IMR-90 (cell line): ENCODE measurements at regions not wholly inside any gene's neighbourhood (a gene's known extent, or its start where the extent isn't known, plus 50 kb on each side); places are given as distances from the start of the nearest gene placed in this dataset.

Source experiments
- ATAC-seq: fragments of 200-7000 bp; cut with Tn5 transposase; 2 replicates; pipeline ENCODE4 v1.9.1; 2020; ENCODE audit warnings: low read depth, mild to moderate bottlenecking, moderate library complexity
- BruUV-seq: library from RNA; stranded (reverse); fragments of 400-500 nt; replicated peaks from 2 replicates; lab custom pipeline; 2021; lab: Mats Ljungman, UMichigan
- CTCF ChIA-PET: fragments of 300-600 bp; formaldehyde crosslinking; extraction: SDS; loops from one replicate; lab custom pipeline; 2021; ENCODE audit warnings: antibody characterized with exemption; lab: Yijun Ruan, JAX
- POLR2A ChIA-PET: fragments of 300-600 bp; sonication (Branson Sonifier 250); formaldehyde crosslinking; loops from one replicate; lab custom pipeline; 2022; ENCODE audit warnings: antibody characterized with exemption; ENCODE audit not compliant: unreplicated experiment; lab: Charles Lee
- DNase-seq: peaks from one replicate; pipeline ENCODE4 v3.0.0; 2013
- H2AFZ ChIP-seq: replicated peaks from 2 replicates; pipeline ENCODE3; 2013; ENCODE audit warnings: low read length, mild to moderate bottlenecking; ENCODE audit not compliant: poor library complexity
- H2AK5ac ChIP-seq: 2 replicates; pipeline ENCODE4 v1.6.1; 2013; ENCODE audit warnings: low read depth, low read length, inconsistent platforms
- H2AK9ac ChIP-seq: replicated peaks from 2 replicates; pipeline ENCODE3; 2013; ENCODE audit warnings: mild to moderate bottlenecking, low read depth, low read length, moderate library complexity; ENCODE audit not compliant: poor library complexity
- H2BK120ac ChIP-seq: 2 replicates; pipeline ENCODE4 v1.6.1; 2013; ENCODE audit warnings: low read depth, low read length, inconsistent platforms
- H2BK15ac ChIP-seq: 3 replicates; pipeline ENCODE4 v1.6.1; 2013; ENCODE audit warnings: low read depth, low read length, inconsistent platforms
- H2BK20ac ChIP-seq: 2 replicates; pipeline ENCODE4 v1.6.1; 2013; ENCODE audit warnings: low read depth, mild to moderate bottlenecking, inconsistent platforms, low read length, moderate library complexity
- H2BK5ac ChIP-seq: 2 replicates; pipeline ENCODE4 v1.6.1; 2013; ENCODE audit warnings: mild to moderate bottlenecking, low read depth, low read length, inconsistent platforms; ENCODE audit not compliant: poor library complexity, severe bottlenecking
- H3K14ac ChIP-seq: replicated peaks from 2 replicates; pipeline ENCODE4 v1.6.1; 2013; ENCODE audit warnings: low read depth, low read length, inconsistent platforms
- H3K18ac ChIP-seq: 2 replicates; pipeline ENCODE4 v1.6.1; 2013; ENCODE audit warnings: low read depth, low read length, control low read depth
- H3K23ac ChIP-seq: 2 replicates; pipeline ENCODE4 v1.6.1; 2013; ENCODE audit warnings: low read depth, low read length, inconsistent platforms
- H3K27ac ChIP-seq: 2 replicates; pipeline ENCODE4 v1.5.1; 2013; ENCODE audit warnings: mild to moderate bottlenecking, control low read depth, low read length; ENCODE audit not compliant: insufficient read depth
- H3K27me3 ChIP-seq: 2 replicates; pipeline ENCODE4 v1.6.1; 2013; ENCODE audit warnings: low read length; ENCODE audit not compliant: control insufficient read depth, insufficient read depth
- H3K36me3 ChIP-seq: 2 replicates; pipeline ENCODE4 v1.6.1; 2013; ENCODE audit warnings: low read length, mixed read lengths; ENCODE audit not compliant: control insufficient read depth, insufficient read depth
- H3K4ac ChIP-seq: 2 replicates; pipeline ENCODE4 v1.6.1; 2013; ENCODE audit warnings: low read depth, low read length, inconsistent platforms
- H3K4me1 ChIP-seq: 2 replicates; pipeline ENCODE4 v1.6.1; 2013; ENCODE audit warnings: low read length, mixed read lengths; ENCODE audit not compliant: control insufficient read depth, insufficient read depth
- H3K4me2 ChIP-seq: 2 replicates; pipeline ENCODE4 v1.6.1; 2013; ENCODE audit warnings: low read depth, mild to moderate bottlenecking, control low read depth, low read length, moderate library complexity
- H3K4me3 ChIP-seq: 2 replicates; pipeline ENCODE4 v1.5.1; 2013; ENCODE audit warnings: low read depth, mild to moderate bottlenecking, control low read depth, low read length, moderate library complexity; ENCODE audit not compliant: insufficient read depth
- H3K56ac ChIP-seq: 2 replicates; pipeline ENCODE4 v1.6.1; 2013; ENCODE audit warnings: low read length, inconsistent platforms; ENCODE audit not compliant: insufficient read depth; ENCODE audit errors: extremely low read depth
- H3K79me1 ChIP-seq, 2 experiments: 2 replicates each; pipeline ENCODE4 v1.6.1; 2013; ENCODE audit warnings: low read length in 2 of 2, inconsistent platforms in 1 of 2, low read depth in 1 of 2
- H3K9ac ChIP-seq: 2 replicates; pipeline ENCODE4 v1.6.1; 2013; ENCODE audit warnings: low read depth, low read length, control low read depth
- H3K9me1 ChIP-seq: 2 replicates; pipeline ENCODE4 v1.6.1; 2013; ENCODE audit warnings: low read length, inconsistent platforms; ENCODE audit not compliant: insufficient read depth
- H3K9me3 ChIP-seq: 2 replicates; pipeline ENCODE4 v1.6.1; 2013; ENCODE audit warnings: low read length; ENCODE audit not compliant: control insufficient read depth, insufficient read depth
- H4K20me1 ChIP-seq: 2 replicates; pipeline ENCODE4 v1.6.1; 2013; ENCODE audit warnings: low read length, inconsistent platforms; ENCODE audit not compliant: insufficient read depth
- H4K5ac ChIP-seq: 2 replicates; pipeline ENCODE4 v1.6.1; 2013; ENCODE audit warnings: mild to moderate bottlenecking, low read depth, low read length, control low read depth
- H4K8ac ChIP-seq, 2 experiments: 2 replicates each; pipeline ENCODE4 v1.6.1; 2013; ENCODE audit warnings: low read depth in 2 of 2, low read length in 2 of 2, control low read depth in 1 of 2, inconsistent platforms in 1 of 2
- H4K91ac ChIP-seq: 2 replicates; pipeline ENCODE4 v1.6.1; 2013; ENCODE audit warnings: low read depth, low read length, inconsistent platforms; ENCODE audit not compliant: insufficient read depth
- CHD1 ChIP-seq: IDR thresholded peaks from 2 replicates; pipeline ENCODE4 v1.6.1; 2012; ENCODE audit warnings: low read depth, low read length, improper control_type of control experiment
- CTCF ChIP-seq: conservative IDR thresholded peaks from 2 replicates; pipeline ENCODE4 v1.5.1; 2012; ENCODE audit warnings: mild to moderate bottlenecking, low read depth, low read length, improper control_type of control experiment
- MXI1 ChIP-seq: IDR thresholded peaks from 2 replicates; pipeline ENCODE4 v1.6.1; 2012; ENCODE audit warnings: low read depth, mild to moderate bottlenecking, low read length, moderate library complexity, borderline replicate concordance
- NFE2L2 ChIP-seq: fragments of 150-350 bp; IDR thresholded peaks from 2 replicates; pipeline ENCODE4 v1.6.1; 2016; ENCODE audit warnings: low read depth, mild to moderate bottlenecking, low read length
- POLR2A ChIP-seq: IDR thresholded peaks from 2 replicates; pipeline ENCODE4 v1.6.1; 2012; ENCODE audit warnings: mild to moderate bottlenecking, low read depth, low read length
- RFX5 ChIP-seq: IDR thresholded peaks from 2 replicates; pipeline ENCODE4 v1.8.0; 2012; ENCODE audit warnings: low read depth, mild to moderate bottlenecking, low read length, moderate library complexity
- WGBS, 2 experiments: methylation state at CpG; one replicate each; pipeline versions ENCODE4 v1.1.5 to v1.1.7; 2013; ENCODE audit warnings: missing lambda C conversion rate in 2 of 2; ENCODE audit not compliant: insufficient read length in 1 of 2; ENCODE audit errors: extremely low coverage in 2 of 2; 5-methylcytosine and 5-hydroxymethylcytosine counted together
- dilution Hi-C: fragments of 300-500 bp; cut with HindIII; formaldehyde crosslinking; loops from one replicate; pipeline ENCODE4 v1.14.3; 2018; ENCODE audit warnings: low sequenced_read_pairs; ENCODE audit not compliant: unreplicated experiment
- in situ Hi-C: fragments of 300-500 bp; cut with MboI; formaldehyde crosslinking; loops from 3 replicates; pipeline ENCODE4 v1.14.3; 2019; ENCODE audit warnings: low sequenced_read_pairs, inconsistent platforms, mixed read lengths
- intact Hi-C: fragments of 100-400 bp; cut with micrococcal nuclease; formaldehyde crosslinking; loops from 2 replicates; pipeline ENCODE4 v1.10.0; 2022

DNA sequence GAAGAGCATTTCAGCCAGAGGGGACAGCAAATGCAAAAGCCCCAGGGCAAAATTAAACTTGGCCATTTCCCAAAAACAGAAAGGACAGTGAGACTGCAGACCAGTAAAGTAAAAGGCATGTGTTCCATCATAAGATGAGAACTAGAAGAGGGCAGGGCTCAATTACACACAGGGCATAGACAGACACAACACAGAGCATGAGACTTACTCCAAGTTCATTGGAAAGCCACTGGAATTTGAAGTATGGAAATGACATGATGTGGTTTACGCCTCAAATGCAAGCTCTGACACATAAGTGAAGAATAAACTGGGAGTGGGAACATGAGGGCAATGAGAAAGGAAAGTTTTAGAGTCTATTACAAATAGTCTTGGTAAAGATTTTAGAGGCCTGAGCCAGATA lies 446.6 kb upstream of the GRIA1 start:
- Histone ChIP-seq H3K23ac (no peak overlapping the region), H3K4me1 (no peaks in the 10 kb centered on the region), H4K91ac (no peak overlapping the region), H2AK5ac (no peak overlapping the region), H3K36me3 (no peaks in the 10 kb centered on the region), H3K9ac (no peak overlapping the region), H4K5ac (no peak overlapping the region), H3K9me3 (peaks cover 3% of the 10 kb centered on the region), H4K8ac (no peak overlapping the region), H3K18ac (no peak overlapping the region), H3K56ac (no peak overlapping the region), H3K4ac (no peak overlapping the region), H3K79me1 (no peaks in the 10 kb centered on the region), H3K4me2 (no peak overlapping the region), H3K27ac (no peak overlapping the region), H2BK120ac (no peak overlapping the region), H2BK5ac (no peak overlapping the region), H4K20me1 (no peaks in the 10 kb centered on the region), H3K4me3 (no peak overlapping the region), H3K9me1 (no peaks in the 10 kb centered on the region), H2AK9ac (no peak overlapping the region), H2BK15ac (no peak overlapping the region), H3K27me3 (no peaks in the 10 kb centered on the region), H3K14ac (no peak overlapping the region), H2AFZ (no peak overlapping the region), H2BK20ac (no peak overlapping the region)
- intact Hi-C loops (no loop called here), dilution Hi-C loops (no loop called here), in situ Hi-C loops (no loop called here)
- 20% methylated on average over 1 of the region's 1 CpG; no CpG with 5 or more reads in 1 of the 2 experiments for WGBS, 2 experiments
- ATAC-seq, result no peak
- ChIA-PET POLR2A (no interaction called here), CTCF (no interaction called here)
- TF ChIP-seq CHD1, result no peak
- TF ChIP-seq MXI1, result no peak
- no peak for TF ChIP-seq POLR2A
- TF ChIP-seq RFX5, result no peak
- no peak for TF ChIP-seq CTCF
- TF ChIP-seq NFE2L2, result no peak
- DNase-seq, result no peak
- BruUV-seq, result no TSS peak
